ENCODE measurements at regions not wholly inside any gene's neighbourhood (a gene's known extent, or its start where the extent isn't known, plus 50 kb on each side); places are given as distances from the start of the nearest gene placed in this dataset.

GRCh38 chrX:139196890-139197289 lies 333.6 kb upstream of the F9 start (continued):
- TF ChIP-seq MAZ (CRISPR knock-in tag; conservative IDR thresholded peaks at IDR 0.05 in 1 of 2, IDR thresholded peaks at IDR 0.05 in 1 of 2) (no peak), RBFOX2 (IDR thresholded peaks at IDR 0.05; ENCODE audit: low read depth, low read length) (no peak), KLF16 (IDR thresholded peaks at IDR 0.05) (no peak)

DNA sequence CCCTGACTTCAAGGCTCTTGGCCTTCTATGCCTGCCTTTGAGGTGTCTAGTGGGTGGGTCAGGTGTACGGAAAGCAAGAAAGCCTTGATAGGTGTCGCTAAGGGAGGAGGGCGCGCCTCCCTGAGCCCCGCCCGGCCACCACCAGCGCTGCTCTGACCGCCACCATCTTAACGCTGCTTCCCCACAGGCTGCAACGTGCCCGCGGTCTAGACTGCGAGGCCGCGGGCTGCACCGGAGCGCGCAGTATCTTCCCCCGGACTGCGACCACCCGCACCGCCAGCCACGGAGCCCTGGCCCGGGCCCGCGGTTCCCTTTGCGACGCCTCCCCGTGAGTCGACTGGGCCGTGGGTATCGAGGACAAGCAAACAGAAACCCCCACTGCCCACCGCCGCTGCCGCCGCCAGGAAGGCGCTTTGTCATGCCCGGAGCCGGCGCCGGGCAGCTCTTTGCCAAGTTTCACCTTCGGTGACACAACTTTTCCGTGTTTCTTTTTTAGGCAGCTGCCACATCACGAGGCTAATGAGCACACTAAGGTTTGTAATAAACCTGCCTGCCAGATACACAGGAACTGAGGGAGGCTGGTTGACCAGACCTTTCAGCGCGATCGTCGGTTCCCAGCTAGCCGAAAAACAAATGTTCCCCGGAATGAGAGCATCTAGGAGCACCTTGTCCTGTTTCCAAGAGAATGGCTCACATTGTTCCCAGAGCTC lies 335.8 kb upstream of the F9 start:
- FAIRE-seq (peak; percentile 65), DNase-seq (ENCODE audit: extremely low read depth in 1 of 4, low spot score in 3 of 4) (peak; percentile 47 to 69 (median 50)), ATAC-seq (peak; percentile 95)
- Histone ChIP-seq H3K4me3 (peak overlapping the region; percentile 43), H3K9me3 (replicated peaks; ENCODE audit: control insufficient read depth, insufficient read depth, low read depth, low read length) (no peaks in the 10 kb centered on the region), H3K79me2 (ENCODE audit: control insufficient read depth, insufficient read depth, low read length) (no peaks in the 10 kb centered on the region; the same call in 2 of the 3 replicates), H3K27ac (ENCODE audit: extremely low read depth, low read depth, low read length) (peak overlapping the region; percentile 69), H3K4me2 (ENCODE audit: insufficient read depth, low read length) (peak overlapping the region; percentile 76), H3K36me3 (ENCODE audit: control insufficient read depth, insufficient read depth, low read length) (peaks cover 8% of the 10 kb centered on the region), H2AFZ (ENCODE audit: low read depth, low read length) (peak overlapping the region; percentile 87), H3K27me3 (ENCODE audit: control insufficient read depth in 2 of 2, insufficient read depth in 2 of 2, low read length in 2 of 2) (no peaks in the 10 kb centered on the region), H4K20me1 (replicated peaks; ENCODE audit: control insufficient read depth, insufficient read depth, low read length) (no peaks in the 10 kb centered on the region), H3K4me1 (replicated peaks in 1 of 2; ENCODE audit: control insufficient read depth in 2 of 2, insufficient read depth in 2 of 2, low read length in 2 of 2) (peaks cover 7 to 8% of the 10 kb centered on the region in 2 experiments; a peak in 4 of 5 replicates), H3K9ac (ENCODE audit: insufficient read depth in 1 of 2, low read depth in 2 of 2, low read length in 2 of 2) (peak overlapping the region; percentile 71 to 89), H3K9me1 (ENCODE audit: control insufficient read depth, insufficient read depth, low read length) (no peaks in the 10 kb centered on the region)
- ChIA-PET CTCF (ENCODE audit: low intra/inter-chr PET ratio) (no interaction called here), POLR2A (interaction anchor here (0.7 to 1.4 kb wide), 5 partner anchors 9 to 18 kb away, joined by 3 to 5 read pairs (median 4); no protein-coding TSS in a partner anchor)
- no TSS peak for BruUV-seq (replicated peaks)
- intact Hi-C loops (cut with micrococcal nuclease) (no loop called here), in situ Hi-C loops (cut with MboI) (no loop called here)
- 5% methylated on average over 37 of the region's 50 CpGs for WGBS (ENCODE audit: insufficient coverage, low coverage, missing lambda C conversion rate)
- TF ChIP-seq PHF8 (IDR thresholded peaks at IDR 0.05; ENCODE audit: borderline replicate concordance, low read length) (peak; percentile 47; the same call in 1 of the 2 replicates), NELFE (IDR thresholded peaks at IDR 0.05; ENCODE audit: insufficient read depth, insufficient read length) (no peak), ZNF551 (CRISPR knock-in tag; IDR thresholded peaks at IDR 0.05) (no peak), CHD2 (IDR thresholded peaks at IDR 0.05; ENCODE audit: low read depth, low read length) (0 out of 2 replicates have a peak, but pooled peaks have one; percentile 14), KLF16 (IDR thresholded peaks at IDR 0.05) (no peak), NRF1 (conservative IDR thresholded peaks at IDR 0.05 in 1 of 2, IDR thresholded peaks at IDR 0.05 in 1 of 2) (peak in 1 of 2 experiments; percentile 27; a peak in 1 of 4 replicates), RBBP5 (IDR thresholded peaks at IDR 0.05; ENCODE audit: borderline replicate concordance, insufficient read depth, low read length, poor library complexity, severe bottlenecking) (peak; percentile 36), NFE2 (IDR thresholded peaks at IDR 0.05; ENCODE audit: low read depth) (0 out of 2 replicates have a peak, but pooled peaks have one; percentile 24), ZNF175 (CRISPR knock-in tag; IDR thresholded peaks at IDR 0.05; ENCODE audit: low read depth) (no peak), CBX1 (IDR thresholded peaks at IDR 0.05; ENCODE audit: low read depth) (no peak), ZNF140 (CRISPR knock-in tag; IDR thresholded peaks at IDR 0.05) (no peak), RB1 (IDR thresholded peaks at IDR 0.05; ENCODE audit: low read depth) (0 out of 2 replicates have a peak, but pooled peaks have one; percentile 22), GABPB2 (CRISPR knock-in tag; conservative IDR thresholded peaks at IDR 0.05) (no peak), FOXP4 (CRISPR knock-in tag; IDR thresholded peaks at IDR 0.05; ENCODE audit: borderline replicate concordance) (no peak), ZNF274 (IDR thresholded peaks at IDR 0.05; ENCODE audit: borderline replicate concordance, low read depth, low read length) (no peak)
- TF ChIP-seq, protein P1, sequence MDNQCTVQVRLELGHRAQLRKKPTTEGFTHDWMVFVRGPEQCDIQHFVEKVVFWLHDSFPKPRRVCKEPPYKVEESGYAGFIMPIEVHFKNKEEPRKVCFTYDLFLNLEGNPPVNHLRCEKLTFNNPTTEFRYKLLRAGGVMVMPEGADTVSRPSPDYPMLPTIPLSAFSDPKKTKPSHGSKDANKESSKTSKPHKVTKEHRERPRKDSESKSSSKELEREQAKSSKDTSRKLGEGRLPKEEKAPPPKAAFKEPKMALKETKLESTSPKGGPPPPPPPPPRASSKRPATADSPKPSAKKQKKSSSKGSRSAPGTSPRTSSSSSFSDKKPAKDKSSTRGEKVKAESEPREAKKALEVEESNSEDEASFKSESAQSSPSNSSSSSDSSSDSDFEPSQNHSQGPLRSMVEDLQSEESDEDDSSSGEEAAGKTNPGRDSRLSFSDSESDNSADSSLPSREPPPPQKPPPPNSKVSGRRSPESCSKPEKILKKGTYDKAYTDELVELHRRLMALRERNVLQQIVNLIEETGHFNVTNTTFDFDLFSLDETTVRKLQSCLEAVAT (IDR thresholded peaks at IDR 0.05) = no peak
